GM08714 (cell line): ENCODE measurements at regions not wholly inside any gene's neighbourhood (a gene's known extent, or its start where the extent isn't known, plus 50 kb on each side); places are given as distances from the start of the nearest gene placed in this dataset.

Experiments
- H3K4me3 ChIP-seq: fragments of 200-500 bp; sonication (Bioruptor generic); 2 replicates; pipeline ENCODE4 v1.5.1; 2014; ENCODE audit warnings: mild to moderate bottlenecking, low read length, inconsistent platforms
- ZNF274 ChIP-seq: IDR thresholded peaks from 2 replicates; pipeline ENCODE4 v1.6.1; 2012; ENCODE audit warnings: mild to moderate bottlenecking, low read depth, low read length

GRCh38 chr2:181190711-181191110, 210.3 kb downstream of the UBE2E3 start:
- TF ChIP-seq ZNF274: no peak
- no peak overlapping the region for H3K4me3 ChIP-seq

GRCh38 chr2:181193550-181193949, 213.1 kb downstream of the UBE2E3 start:
- no peak overlapping the region for H3K4me3 ChIP-seq
- no peak for TF ChIP-seq ZNF274

- TF ChIP-seq ZNF274: no peak
- no peak overlapping the region for H3K4me3 ChIP-seq
Measured at GRCh38 chr2:181196401-181196800, 216.0 kb downstream of the UBE2E3 start.

- no peak for TF ChIP-seq ZNF274
Measured at GRCh38 chr2:181197140-181197760, 216.8 kb downstream of the UBE2E3 start.

GRCh38 chr2:181198183-181198864, 217.9 kb downstream of the UBE2E3 start:
- no peak for TF ChIP-seq ZNF274

More at GRCh38 chr2:181197140-181197760, 216.8 kb downstream of the UBE2E3 start:
- no peak overlapping the region for H3K4me3 ChIP-seq

GRCh38 chr2:181203412-181203811, 223.0 kb downstream of the UBE2E3 start:
- H3K4me3 ChIP-seq: no peak overlapping the region
- TF ChIP-seq ZNF274: no peak

More at GRCh38 chr2:181198183-181198864, 217.9 kb downstream of the UBE2E3 start:
- H3K4me3 ChIP-seq: no peak overlapping the region

- no peak overlapping the region for H3K4me3 ChIP-seq
- no peak for TF ChIP-seq ZNF274
Measured at GRCh38 chr2:181203916-181204315, 223.5 kb downstream of the UBE2E3 start.

- TF ChIP-seq ZNF274: no peak
- H3K4me3 ChIP-seq: no peak overlapping the region
Measured at GRCh38 chr2:181218401-181218821, 238.0 kb downstream of the UBE2E3 start.

GRCh38 chr2:181223234-181223633, 234.0 kb upstream of the ITGA4 start:
- TF ChIP-seq ZNF274: no peak
- no peak overlapping the region for H3K4me3 ChIP-seq

GRCh38 chr2:181224866-181225265, 232.3 kb upstream of the ITGA4 start:
- no peak for TF ChIP-seq ZNF274
- H3K4me3 ChIP-seq: no peak overlapping the region

GRCh38 chr2:181228661-181229060, 228.5 kb upstream of the ITGA4 start:
- H3K4me3 ChIP-seq: no peak overlapping the region
- TF ChIP-seq ZNF274: no peak

- no peak overlapping the region for H3K4me3 ChIP-seq
- no peak for TF ChIP-seq ZNF274
Measured at GRCh38 chr2:181231151-181231550, 226.0 kb upstream of the ITGA4 start.

- H3K4me3 ChIP-seq: no peak overlapping the region
- TF ChIP-seq ZNF274: no peak
Measured at GRCh38 chr2:181231886-181232621, 225.1 kb upstream of the ITGA4 start.

GRCh38 chr2:181234487-181234891, 222.7 kb upstream of the ITGA4 start:
- TF ChIP-seq ZNF274: no peak

GRCh38 chr2:181235011-181235410, 222.2 kb upstream of the ITGA4 start:
- no peak overlapping the region for H3K4me3 ChIP-seq
- no peak for TF ChIP-seq ZNF274

More at GRCh38 chr2:181234487-181234891, 222.7 kb upstream of the ITGA4 start:
- no peak overlapping the region for H3K4me3 ChIP-seq
